Panc1 (cell line): ENCODE measurements at regions not wholly inside any gene's neighbourhood (a gene's known extent, or its start where the extent isn't known, plus 50 kb on each side); places are given as distances from the start of the nearest gene placed in this dataset.

Experiments used
- ATAC-seq: fragments of 200-7000 bp; cut with Tn5 transposase; 2 replicates; pipeline ENCODE4 v1.9.1; 2020; ENCODE audit warnings: mild to moderate bottlenecking, moderate library complexity
- BruUV-seq: library from RNA; stranded (reverse); fragments of 400-500 nt; replicated peaks from 2 replicates; lab custom pipeline; 2021; lab: Mats Ljungman, UMichigan
- CTCF ChIA-PET: fragments of 300-600 bp; sonication (Branson Sonifier 250); formaldehyde crosslinking; loops from one replicate; lab custom pipeline; 2022; ENCODE audit warnings: antibody characterized with exemption; lab: Charles Lee
- POLR2A ChIA-PET: fragments of 300-600 bp; sonication (Branson Sonifier 250); formaldehyde crosslinking; loops from one replicate; lab custom pipeline; 2022; ENCODE audit warnings: antibody characterized with exemption; lab: Charles Lee
- DNase-seq: peaks from one replicate; pipeline ENCODE4 v3.0.0-alpha.2; 2010; ENCODE audit warnings: low read depth, low spot score
- H3K27ac ChIP-seq: 2 replicates; pipeline ENCODE4 v1.5.1; 2011; ENCODE audit warnings: mild to moderate bottlenecking, low read length, inconsistent platforms
- H3K27me3 ChIP-seq: fragments of 200-500 bp; sonication (Bioruptor generic); 2 replicates; pipeline ENCODE4 v1.6.0; 2014; ENCODE audit warnings: low read length, inconsistent platforms; ENCODE audit not compliant: control insufficient read depth, insufficient read depth
- H3K36me3 ChIP-seq: fragments of 200-500 bp; sonication (Bioruptor generic); 2 replicates; pipeline ENCODE4 v1.5.1; 2014; ENCODE audit warnings: inconsistent platforms, mild to moderate bottlenecking, low read length, moderate library complexity; ENCODE audit not compliant: control insufficient read depth, insufficient read depth
- H3K4me1 ChIP-seq: 2 replicates; pipeline ENCODE4 v1.5.1; 2011; ENCODE audit warnings: inconsistent platforms, mild to moderate bottlenecking, low read length, moderate library complexity; ENCODE audit not compliant: control insufficient read depth, insufficient read depth
- H3K4me3 ChIP-seq, 2 experiments: 2 replicates each; pipeline ENCODE4 v1.5.1; 2011 to 2012; ENCODE audit warnings: low read depth in 2 of 2, low read length in 2 of 2, mild to moderate bottlenecking in 2 of 2, inconsistent platforms in 1 of 2, moderate library complexity in 1 of 2
- H3K9me3 ChIP-seq: fragments of 200-500 bp; sonication (Bioruptor generic); 2 replicates; pipeline ENCODE4 v1.5.1; 2014; ENCODE audit warnings: low read depth, mild to moderate bottlenecking, inconsistent platforms, low read length, moderate library complexity; ENCODE audit not compliant: control insufficient read depth, insufficient read depth
- POLR2AphosphoS5 ChIP-seq: IDR thresholded peaks from 2 replicates; pipeline ENCODE4 v1.6.1; 2012; ENCODE audit warnings: mild to moderate bottlenecking, low read depth, low read length, moderate library complexity
- SIN3A ChIP-seq: IDR thresholded peaks from 2 replicates; pipeline ENCODE4 v1.6.1; 2012; ENCODE audit warnings: low read depth, mild to moderate bottlenecking, low read length, moderate library complexity, borderline replicate concordance; ENCODE audit not compliant: insufficient read depth
- TCF7L2 ChIP-seq: IDR thresholded peaks from 2 replicates; pipeline ENCODE4 v1.6.1; 2011; ENCODE audit warnings: mild to moderate bottlenecking, low read depth, low read length, inconsistent platforms
- in situ Hi-C: cut with HindIII; loops from 2 replicates; pipeline ENCODE4 v1.10.0; 2016; ENCODE audit warnings: low sequenced_read_pairs, low pct_unique_long_range_greater_than_20kb
- intact Hi-C: fragments of 100-400 bp; cut with micrococcal nuclease; formaldehyde crosslinking; loops from one replicate; pipeline ENCODE4 v1.10.0; 2022; ENCODE audit not compliant: unreplicated experiment
- TF ChIP-seq, protein P1 (sequence below): fragments of 450-650 bp; IDR thresholded peaks from 2 replicates; pipeline ENCODE4 v1.5.1; 2017; ENCODE audit warnings: mild to moderate bottlenecking
- TF ChIP-seq, protein P2 (sequence below), 2 experiments: IDR thresholded peaks; 2 replicates each; pipeline ENCODE4 v1.6.1; 2011 to 2012; ENCODE audit warnings: low read depth in 2 of 2, control low read depth in 1 of 2, low read length in 1 of 2, mild to moderate bottlenecking in 1 of 2, moderate library complexity in 1 of 2; ENCODE audit not compliant: insufficient read depth in 1 of 2

- Histone ChIP-seq H3K9me3 (no peaks in the 10 kb centered on the region), H3K27ac (no peak overlapping the region), H3K4me3 (no peak overlapping the region), H3K27me3 (no peaks in the 10 kb centered on the region; the same call in 1 of the 2 replicates), H3K4me1 (no peaks in the 10 kb centered on the region), H3K36me3 (no peaks in the 10 kb centered on the region)
- no TSS peak for BruUV-seq
- CTCF ChIA-PET = no interaction called here
- in situ Hi-C loops (no loop called here), intact Hi-C loops (no loop called here)
- POLR2A ChIA-PET = no interaction called here
- ATAC-seq (no peak), DNase-seq (no peak)
- TF ChIP-seq, protein P1, sequence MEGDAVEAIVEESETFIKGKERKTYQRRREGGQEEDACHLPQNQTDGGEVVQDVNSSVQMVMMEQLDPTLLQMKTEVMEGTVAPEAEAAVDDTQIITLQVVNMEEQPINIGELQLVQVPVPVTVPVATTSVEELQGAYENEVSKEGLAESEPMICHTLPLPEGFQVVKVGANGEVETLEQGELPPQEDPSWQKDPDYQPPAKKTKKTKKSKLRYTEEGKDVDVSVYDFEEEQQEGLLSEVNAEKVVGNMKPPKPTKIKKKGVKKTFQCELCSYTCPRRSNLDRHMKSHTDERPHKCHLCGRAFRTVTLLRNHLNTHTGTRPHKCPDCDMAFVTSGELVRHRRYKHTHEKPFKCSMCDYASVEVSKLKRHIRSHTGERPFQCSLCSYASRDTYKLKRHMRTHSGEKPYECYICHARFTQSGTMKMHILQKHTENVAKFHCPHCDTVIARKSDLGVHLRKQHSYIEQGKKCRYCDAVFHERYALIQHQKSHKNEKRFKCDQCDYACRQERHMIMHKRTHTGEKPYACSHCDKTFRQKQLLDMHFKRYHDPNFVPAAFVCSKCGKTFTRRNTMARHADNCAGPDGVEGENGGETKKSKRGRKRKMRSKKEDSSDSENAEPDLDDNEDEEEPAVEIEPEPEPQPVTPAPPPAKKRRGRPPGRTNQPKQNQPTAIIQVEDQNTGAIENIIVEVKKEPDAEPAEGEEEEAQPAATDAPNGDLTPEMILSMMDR = no peak
- TF ChIP-seq SIN3A (no peak), TCF7L2 (no peak), POLR2AphosphoS5 (no peak)
- TF ChIP-seq, protein P2, sequence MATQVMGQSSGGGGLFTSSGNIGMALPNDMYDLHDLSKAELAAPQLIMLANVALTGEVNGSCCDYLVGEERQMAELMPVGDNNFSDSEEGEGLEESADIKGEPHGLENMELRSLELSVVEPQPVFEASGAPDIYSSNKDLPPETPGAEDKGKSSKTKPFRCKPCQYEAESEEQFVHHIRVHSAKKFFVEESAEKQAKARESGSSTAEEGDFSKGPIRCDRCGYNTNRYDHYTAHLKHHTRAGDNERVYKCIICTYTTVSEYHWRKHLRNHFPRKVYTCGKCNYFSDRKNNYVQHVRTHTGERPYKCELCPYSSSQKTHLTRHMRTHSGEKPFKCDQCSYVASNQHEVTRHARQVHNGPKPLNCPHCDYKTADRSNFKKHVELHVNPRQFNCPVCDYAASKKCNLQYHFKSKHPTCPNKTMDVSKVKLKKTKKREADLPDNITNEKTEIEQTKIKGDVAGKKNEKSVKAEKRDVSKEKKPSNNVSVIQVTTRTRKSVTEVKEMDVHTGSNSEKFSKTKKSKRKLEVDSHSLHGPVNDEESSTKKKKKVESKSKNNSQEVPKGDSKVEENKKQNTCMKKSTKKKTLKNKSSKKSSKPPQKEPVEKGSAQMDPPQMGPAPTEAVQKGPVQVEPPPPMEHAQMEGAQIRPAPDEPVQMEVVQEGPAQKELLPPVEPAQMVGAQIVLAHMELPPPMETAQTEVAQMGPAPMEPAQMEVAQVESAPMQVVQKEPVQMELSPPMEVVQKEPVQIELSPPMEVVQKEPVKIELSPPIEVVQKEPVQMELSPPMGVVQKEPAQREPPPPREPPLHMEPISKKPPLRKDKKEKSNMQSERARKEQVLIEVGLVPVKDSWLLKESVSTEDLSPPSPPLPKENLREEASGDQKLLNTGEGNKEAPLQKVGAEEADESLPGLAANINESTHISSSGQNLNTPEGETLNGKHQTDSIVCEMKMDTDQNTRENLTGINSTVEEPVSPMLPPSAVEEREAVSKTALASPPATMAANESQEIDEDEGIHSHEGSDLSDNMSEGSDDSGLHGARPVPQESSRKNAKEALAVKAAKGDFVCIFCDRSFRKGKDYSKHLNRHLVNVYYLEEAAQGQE (IDR thresholded peaks at IDR 0.05; ENCODE audit: insufficient read depth in 1 of 2, low read depth in 2 of 2, low read length in 1 of 2) = no peak
Measured at GRCh38 chr2:385785-386184, 97.9 kb upstream of the ALKAL2 start.

- in situ Hi-C loops (no loop called here), intact Hi-C loops (no loop called here)
- Histone ChIP-seq H3K36me3 (no peaks in the 10 kb centered on the region), H3K9me3 (no peaks in the 10 kb centered on the region), H3K27me3 (no peaks in the 10 kb centered on the region; the same call in 1 of the 2 replicates), H3K27ac (no peak overlapping the region), H3K4me1 (no peaks in the 10 kb centered on the region), H3K4me3 (no peak overlapping the region)
- DNase-seq (no peak), ATAC-seq (no peak)
- BruUV-seq = no TSS peak
- TF ChIP-seq POLR2AphosphoS5 (no peak), TCF7L2 (no peak), SIN3A (no peak)
- TF ChIP-seq, protein P2 (IDR thresholded peaks at IDR 0.05; ENCODE audit: insufficient read depth in 1 of 2, low read depth in 2 of 2, low read length in 1 of 2) = no peak
- TF ChIP-seq, protein P1 = no peak
- ChIA-PET POLR2A (no interaction called here), CTCF (no interaction called here)
Measured at GRCh38 chr2:385061-385460, 97.2 kb upstream of the ALKAL2 start.
